Body of pancreas (tissue), 4 donors: ENCODE measurements at regions not wholly inside any gene's neighbourhood (a gene's known extent, or its start where the extent isn't known, plus 50 kb on each side); places are given as distances from the start of the nearest gene placed in this dataset.

Experiments used
- POLR2A ChIP-seq, 3 donors: fragments of 450-650 bp; IDR thresholded peaks; one replicate each; pipeline ENCODE4 v1.6.1; 2016; ENCODE audit warnings: antibody characterized with exemption in 3 of 3, mild to moderate bottlenecking in 2 of 3
- TF ChIP-seq, protein P1 (sequence below), 7 experiments: fragments of 450-650 bp in 4 of 7; fragments of 200-600 bp in 3 of 7; sonication (generic) in 3 of 7; IDR thresholded peaks; one replicate each; pipeline ENCODE4 v1.5.1; 2016 to 2019; ENCODE audit warnings: antibody characterized with exemption in 7 of 7

- TF ChIP-seq, protein P1, sequence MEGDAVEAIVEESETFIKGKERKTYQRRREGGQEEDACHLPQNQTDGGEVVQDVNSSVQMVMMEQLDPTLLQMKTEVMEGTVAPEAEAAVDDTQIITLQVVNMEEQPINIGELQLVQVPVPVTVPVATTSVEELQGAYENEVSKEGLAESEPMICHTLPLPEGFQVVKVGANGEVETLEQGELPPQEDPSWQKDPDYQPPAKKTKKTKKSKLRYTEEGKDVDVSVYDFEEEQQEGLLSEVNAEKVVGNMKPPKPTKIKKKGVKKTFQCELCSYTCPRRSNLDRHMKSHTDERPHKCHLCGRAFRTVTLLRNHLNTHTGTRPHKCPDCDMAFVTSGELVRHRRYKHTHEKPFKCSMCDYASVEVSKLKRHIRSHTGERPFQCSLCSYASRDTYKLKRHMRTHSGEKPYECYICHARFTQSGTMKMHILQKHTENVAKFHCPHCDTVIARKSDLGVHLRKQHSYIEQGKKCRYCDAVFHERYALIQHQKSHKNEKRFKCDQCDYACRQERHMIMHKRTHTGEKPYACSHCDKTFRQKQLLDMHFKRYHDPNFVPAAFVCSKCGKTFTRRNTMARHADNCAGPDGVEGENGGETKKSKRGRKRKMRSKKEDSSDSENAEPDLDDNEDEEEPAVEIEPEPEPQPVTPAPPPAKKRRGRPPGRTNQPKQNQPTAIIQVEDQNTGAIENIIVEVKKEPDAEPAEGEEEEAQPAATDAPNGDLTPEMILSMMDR (IDR thresholded peaks at IDR 0.05), result no peak
- no peak for TF ChIP-seq POLR2A (IDR thresholded peaks at IDR 0.05)
Observed at GRCh38 chr1:4518621-4519020, 135.8 kb upstream of the AJAP1 start.
